Germinal center (tissue), 1 donor: ENCODE measurements at regions not wholly inside any gene's neighbourhood (a gene's known extent, or its start where the extent isn't known, plus 50 kb on each side); places are given as distances from the start of the nearest gene placed in this dataset.

Source experiments
- DNase-seq: peaks from one replicate; pipeline ENCODE4 v3.0.0; 2012; ENCODE audit warnings: mixed read lengths, low spot score

DNA sequence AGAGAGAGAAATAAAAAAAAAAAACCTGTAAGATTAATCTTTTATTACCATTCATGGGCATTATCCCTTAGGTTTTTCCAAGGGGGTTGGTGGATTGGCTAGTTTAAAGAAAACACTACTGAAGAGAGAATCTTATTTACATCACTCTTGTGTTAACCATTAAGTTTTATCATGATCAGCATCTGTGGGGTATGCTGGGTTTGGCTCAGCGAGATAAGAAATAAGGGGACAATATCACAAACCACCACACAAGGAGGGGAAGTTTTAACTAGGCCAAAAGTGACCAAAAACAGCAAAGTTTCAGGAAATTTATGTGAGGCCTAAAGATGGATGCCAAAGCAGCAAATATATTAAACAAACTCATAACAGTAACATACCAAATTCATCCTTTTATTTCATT, 548.6 kb downstream of the SLC16A7 start:
- no peak for DNase-seq

- no peak for DNase-seq
Observed at GRCh38 chr12:60148109-60148508, 552.3 kb downstream of the SLC16A7 start.

GRCh38 chr12:60148831-60149230, 553.0 kb downstream of the SLC16A7 start:
- DNase-seq: no peak

GRCh38 chr12:60152756-60153155, 556.9 kb downstream of the SLC16A7 start:
- DNase-seq: no peak

GRCh38 chr12:60159761-60160160, 563.9 kb downstream of the SLC16A7 start:
- DNase-seq: no peak

- no peak for DNase-seq
Observed at GRCh38 chr12:60162988-60163720, 567.3 kb downstream of the SLC16A7 start.

DNA sequence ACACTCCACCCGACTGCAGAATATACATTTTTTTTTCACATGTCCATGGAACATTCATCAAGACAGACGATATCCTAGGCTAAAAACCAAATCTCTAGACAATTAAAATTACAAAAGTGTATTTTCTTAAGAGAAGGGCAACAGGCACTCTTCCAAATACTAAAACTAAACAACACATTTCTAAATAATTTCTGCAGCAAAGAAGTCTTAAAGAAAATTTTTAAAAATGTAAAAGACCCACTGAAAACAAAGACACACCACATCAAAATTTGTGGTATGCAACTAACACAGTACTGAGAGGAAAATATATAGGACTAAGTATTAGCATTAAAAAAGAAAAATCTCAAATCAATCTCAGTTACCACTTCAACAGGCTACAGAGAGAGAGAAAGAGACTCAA, 570.0 kb downstream of the SLC16A7 start:
- no peak for DNase-seq

DNA sequence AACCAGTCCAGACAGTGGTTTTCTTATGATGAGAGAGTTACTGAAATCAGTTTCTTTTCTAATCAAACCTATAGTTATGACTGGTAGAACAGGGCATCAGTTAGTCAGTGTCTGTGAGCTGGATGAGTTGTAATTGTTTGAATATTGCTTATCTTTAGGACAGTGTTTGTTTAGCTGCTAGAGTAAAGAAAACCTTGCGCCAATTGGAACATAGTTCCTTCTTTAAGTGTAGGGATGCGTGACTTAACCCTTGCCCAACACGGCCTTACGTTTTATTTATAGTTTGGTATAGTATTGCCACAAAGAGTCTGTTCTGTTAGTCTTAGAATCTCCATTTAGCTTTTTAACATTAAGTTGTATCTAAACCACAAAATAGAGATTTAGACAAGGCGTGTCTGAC, 572.6 kb downstream of the SLC16A7 start:
- no peak for DNase-seq

DNA sequence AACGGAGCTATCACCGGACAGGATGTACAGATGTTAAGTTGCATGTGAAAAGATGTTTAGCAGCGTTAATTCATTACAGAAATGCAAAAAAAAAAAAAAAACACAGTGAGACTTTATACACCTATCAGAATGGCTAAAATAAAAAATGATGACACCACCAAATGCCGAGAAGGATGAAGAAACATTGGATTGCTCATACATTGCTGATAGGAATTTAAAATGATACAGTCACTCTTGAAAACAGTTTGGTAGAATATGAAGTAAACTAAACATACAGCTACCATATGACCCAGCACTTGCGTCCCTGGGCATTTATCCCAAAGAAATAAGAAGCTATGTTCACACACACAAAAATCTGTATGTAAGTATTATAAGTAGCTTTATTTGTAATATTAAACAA, 574.1 kb downstream of the SLC16A7 start:
- no peak for DNase-seq

- no peak for DNase-seq
Observed at GRCh38 chr12:60172266-60173211, 576.7 kb downstream of the SLC16A7 start.

DNA sequence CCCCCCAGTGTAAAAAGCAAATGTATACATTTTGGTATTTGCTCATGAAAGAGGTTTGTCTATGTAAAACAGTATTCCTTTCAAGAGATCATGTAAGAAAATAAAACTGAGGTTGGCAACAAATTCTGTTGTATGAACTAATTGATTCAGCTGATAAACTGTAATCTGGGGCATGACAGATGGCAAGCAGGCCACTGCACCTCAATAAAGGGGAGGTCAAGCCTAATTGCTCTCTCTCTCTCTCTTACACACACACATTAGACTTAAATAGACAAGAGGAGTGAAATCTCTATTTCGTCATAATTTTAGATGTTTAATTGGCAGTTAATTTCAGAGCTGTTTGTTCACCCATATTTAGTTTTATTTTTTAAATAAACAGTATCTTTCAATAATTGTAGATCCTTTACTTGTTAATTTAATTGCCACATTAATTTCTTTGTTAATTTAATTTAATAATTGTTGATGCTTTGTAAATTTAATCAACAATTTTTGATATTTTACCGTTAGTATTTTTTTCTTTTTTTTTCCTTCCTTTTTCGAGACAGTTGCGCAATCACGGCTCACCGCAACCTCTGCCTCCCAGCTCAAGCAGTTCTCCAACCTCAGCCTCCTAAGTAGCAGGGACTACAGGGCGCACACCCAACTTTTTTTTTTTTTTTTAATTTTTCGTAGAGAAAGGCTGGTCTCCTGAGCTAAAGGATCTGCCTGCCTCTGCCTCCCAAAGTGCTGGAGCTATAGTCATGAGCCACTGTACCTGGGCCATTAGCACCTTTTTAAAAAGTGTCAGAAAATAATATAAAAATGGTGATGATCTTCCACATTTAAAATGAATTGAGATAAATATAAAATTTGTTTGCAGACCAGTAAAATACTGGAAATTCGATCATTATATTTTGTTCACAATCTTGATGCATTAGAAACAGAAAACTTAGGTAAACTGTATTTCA, 577.7 kb downstream of the SLC16A7 start:
- no peak for DNase-seq

GRCh38 chr12:60174476-60174875, 578.6 kb downstream of the SLC16A7 start:
- no peak for DNase-seq

DNA sequence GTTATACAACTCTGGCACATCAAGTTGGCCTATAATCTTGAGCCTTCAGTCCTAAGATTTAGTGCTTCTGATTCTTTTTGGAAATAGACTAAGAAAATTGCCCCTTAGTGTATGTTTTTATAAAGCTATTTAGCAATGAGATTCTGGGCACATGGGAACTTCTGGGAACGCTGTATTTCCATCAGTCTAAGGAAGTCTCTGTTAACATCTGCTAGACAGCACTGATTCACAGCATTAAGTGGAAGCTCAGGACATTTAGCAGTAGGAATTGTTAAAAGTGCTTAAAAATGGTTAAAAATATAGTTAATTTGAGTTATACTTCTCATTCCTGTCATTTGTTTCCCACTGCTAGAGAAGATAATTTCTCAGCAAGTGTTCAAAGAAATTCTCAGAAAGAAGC, 579.1 kb downstream of the SLC16A7 start:
- DNase-seq: no peak

- DNase-seq: no peak
Observed at GRCh38 chr12:60176891-60177290, 581.1 kb downstream of the SLC16A7 start.

GRCh38 chr12:60180298-60180697, 584.5 kb downstream of the SLC16A7 start:
- no peak for DNase-seq

DNA sequence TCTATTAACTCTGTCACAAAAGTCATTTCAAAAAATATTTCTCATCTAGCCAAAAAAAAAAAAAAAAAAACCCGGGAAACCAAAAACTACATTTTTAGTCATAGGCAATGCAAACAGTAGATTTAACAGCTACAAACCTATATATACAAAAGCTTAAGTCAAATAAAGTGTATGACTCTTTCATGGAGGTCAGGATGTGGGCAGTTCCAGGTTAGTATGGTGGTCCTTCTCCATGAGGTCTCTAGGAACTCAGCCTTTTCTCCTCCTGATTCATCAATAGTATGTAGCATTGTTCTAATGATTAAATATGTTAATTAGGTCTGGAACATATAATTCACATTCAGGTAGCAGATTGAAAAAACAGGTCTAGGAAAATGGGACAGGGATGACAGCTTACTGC, 586.5 kb downstream of the SLC16A7 start:
- no peak for DNase-seq

GRCh38 chr12:60184096-60184495, 588.3 kb downstream of the SLC16A7 start:
- no peak for DNase-seq

GRCh38 chr12:60185060-60185459, 589.2 kb downstream of the SLC16A7 start:
- no peak for DNase-seq

DNA sequence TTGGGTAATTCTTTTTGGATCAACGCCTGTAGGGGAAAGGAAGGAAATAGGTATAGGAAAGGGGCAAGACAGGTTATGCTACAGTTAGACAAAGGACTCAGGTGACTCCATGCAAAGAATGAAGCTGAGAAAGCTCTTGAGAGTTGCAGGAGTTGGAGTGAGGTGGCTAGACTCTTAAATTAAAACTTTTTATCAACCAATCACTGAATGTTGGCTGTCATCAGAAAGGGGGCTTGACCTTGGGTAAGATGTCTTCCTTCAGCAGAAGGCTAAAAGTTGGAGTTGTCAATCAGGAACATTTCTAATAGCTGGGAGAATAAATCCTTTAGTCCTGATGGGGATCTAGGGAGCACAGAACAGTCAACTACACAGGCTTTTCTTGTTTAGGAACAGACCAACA, 595.4 kb downstream of the SLC16A7 start:
- no peak for DNase-seq

DNA sequence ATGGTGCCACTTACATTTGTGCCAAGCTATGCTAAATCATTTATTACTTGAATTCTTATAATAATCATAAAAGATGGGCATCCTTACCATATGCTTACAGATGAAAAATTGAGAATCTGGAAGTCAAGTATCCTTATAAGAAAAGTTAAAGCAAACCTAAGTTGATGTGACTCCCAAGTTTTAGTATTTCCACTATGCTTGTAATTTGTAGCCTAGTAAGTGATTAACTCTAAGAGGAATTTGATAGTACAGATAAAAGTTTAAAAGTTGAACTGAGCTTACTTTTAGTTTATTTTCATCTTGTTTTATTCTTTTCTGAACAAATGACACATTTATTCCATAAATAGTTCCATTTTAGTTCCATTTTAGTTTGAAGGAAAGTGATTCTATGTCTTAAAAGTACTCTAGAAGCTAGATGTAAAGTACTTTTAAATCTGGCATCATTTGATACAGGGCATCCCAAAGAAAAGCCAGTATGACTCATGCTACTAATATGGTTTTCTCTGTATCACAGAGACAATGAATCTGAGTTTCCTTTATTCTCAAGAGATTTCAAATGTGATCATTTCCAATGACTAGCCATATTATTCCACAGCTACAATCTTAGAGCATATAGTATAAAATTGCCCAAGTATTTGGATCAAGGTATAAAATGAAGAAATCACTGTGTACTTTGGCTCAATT, 596.0 kb downstream of the SLC16A7 start:
- no peak for DNase-seq

GRCh38 chr12:60194678-60195077, 598.8 kb downstream of the SLC16A7 start:
- no peak for DNase-seq

- no peak for DNase-seq
Observed at GRCh38 chr12:60195483-60195882, 599.7 kb downstream of the SLC16A7 start.
